ENCODE measurements at regions not wholly inside any gene's neighbourhood (a gene's known extent, or its start where the extent isn't known, plus 50 kb on each side); places are given as distances from the start of the nearest gene placed in this dataset.

DNA sequence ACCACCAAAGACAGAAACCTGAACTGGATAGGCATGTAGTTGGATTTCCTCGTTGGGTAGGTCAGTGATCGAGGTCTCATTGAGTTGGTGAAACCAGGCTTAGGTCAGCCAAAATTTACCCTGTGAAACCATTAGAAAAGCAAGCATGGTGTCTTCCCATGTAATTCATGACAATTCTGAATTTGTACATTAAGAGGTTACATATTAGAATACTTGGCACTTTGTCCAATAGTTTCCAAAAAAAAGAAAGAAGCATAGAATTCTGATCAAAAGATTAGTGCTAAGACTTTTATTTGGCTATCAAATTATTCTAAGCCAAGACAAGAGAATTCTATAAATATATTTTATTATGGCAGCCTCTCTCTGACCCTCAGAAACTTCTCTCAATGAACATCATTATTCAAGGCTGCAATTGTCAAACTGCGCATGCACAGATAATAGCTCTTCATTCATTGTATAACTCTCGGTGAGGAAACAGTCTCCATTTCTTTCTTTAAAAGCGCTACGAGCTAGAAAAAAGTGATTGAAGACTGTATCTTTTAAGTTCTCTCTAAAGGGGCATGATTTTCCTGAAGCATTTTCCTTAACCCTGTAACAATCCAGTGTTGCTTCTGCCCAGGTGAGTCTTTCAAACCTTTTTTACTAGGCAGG, 79.1 kb upstream of the MYCN start:
- no peak overlapping the region for H3K27ac Mint-ChIP-seq

DNA sequence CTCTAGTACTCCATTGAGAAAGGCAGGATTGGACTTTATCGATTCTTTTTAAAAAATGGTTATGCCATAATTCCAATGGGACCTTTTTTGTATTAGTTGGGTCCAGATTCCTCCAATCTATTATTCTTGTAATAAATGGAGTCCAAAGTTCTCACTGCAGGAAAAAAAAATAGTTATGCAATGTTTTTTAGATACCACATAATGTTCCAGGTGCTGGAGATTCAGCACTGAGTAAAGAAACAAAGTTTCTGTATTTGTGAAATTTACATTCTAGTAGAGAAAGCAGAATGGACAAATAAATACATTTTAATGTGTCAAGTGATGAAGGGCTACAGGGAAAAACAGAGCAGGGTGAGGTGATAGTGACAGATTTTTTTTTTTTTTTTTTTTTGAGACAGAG, 78.5 kb upstream of the MYCN start:
- Histone ChIP-seq H3K4me1 (ENCODE audit: control insufficient read depth, insufficient read depth, low read length) (no peaks in the 10 kb centered on the region), H3K36me3 (ENCODE audit: control insufficient read depth, insufficient read depth, low read length) (no peaks in the 10 kb centered on the region), H3K27me3 (ENCODE audit: control insufficient read depth, insufficient read depth, low read length) (no peaks in the 10 kb centered on the region), H3K27ac (ENCODE audit: low read length) (no peak overlapping the region), H3K9me3 (ENCODE audit: control insufficient read depth, insufficient read depth, low read length) (no peaks in the 10 kb centered on the region), H3K4me3 (ENCODE audit: low read length) (no peak overlapping the region)
- DNase-seq (no peak), ATAC-seq (no peak)
- no peak for TF ChIP-seq CTCF (IDR thresholded peaks at IDR 0.05)
- no peaks in the 10 kb centered on the region for H3K4me1 Mint-ChIP-seq
- H3K4me3 Mint-ChIP-seq = no peak overlapping the region
- intact Hi-C loops (cut with micrococcal nuclease) = no loop called here
- peaks cover 0 to 10% of the 10 kb centered on the region in 2 donors for H3K27me3 Mint-ChIP-seq (ENCODE audit: low read depth in 2 of 2)
- H3K27ac Mint-ChIP-seq = no peak overlapping the region
- WGBS (ENCODE audit: insufficient coverage) = no CpG with 5 or more reads among the region's 1 CpG
- H3K9me3 Mint-ChIP-seq = no peaks in the 10 kb centered on the region
- no peaks in the 10 kb centered on the region for H3K36me3 Mint-ChIP-seq

More for the DNA sequence above, 79.1 kb upstream of the MYCN start:
- Mint-ChIP-seq H3K4me1 (no peaks in the 10 kb centered on the region), H3K4me3 (no peak overlapping the region), H3K27me3 (ENCODE audit: low read depth in 2 of 2) (peaks cover 0 to 12% of the 10 kb centered on the region in 2 donors), H3K36me3 (no peaks in the 10 kb centered on the region), H3K9me3 (peaks cover 2% of the 10 kb centered on the region in 2 donors)
- intact Hi-C loops (cut with micrococcal nuclease) = no loop called here
- no peak for DNase-seq
- TF ChIP-seq CTCF (IDR thresholded peaks at IDR 0.05) = no peak
- no peak for ATAC-seq
- Histone ChIP-seq H3K9me3 (ENCODE audit: control insufficient read depth, insufficient read depth, low read length) (no peaks in the 10 kb centered on the region), H3K4me1 (ENCODE audit: control insufficient read depth, insufficient read depth, low read length) (no peaks in the 10 kb centered on the region), H3K27ac (ENCODE audit: low read length) (no peak overlapping the region), H3K4me3 (ENCODE audit: low read length) (no peak overlapping the region), H3K36me3 (ENCODE audit: control insufficient read depth, insufficient read depth, low read length) (no peaks in the 10 kb centered on the region), H3K27me3 (ENCODE audit: control insufficient read depth, insufficient read depth, low read length) (no peaks in the 10 kb centered on the region)
- 95% methylated on average over 6 of the region's 6 CpGs for WGBS (ENCODE audit: insufficient coverage)

- Histone ChIP-seq H3K27ac (ENCODE audit: low read length) (no peak overlapping the region), H3K4me3 (ENCODE audit: low read length) (no peak overlapping the region), H3K9me3 (ENCODE audit: control insufficient read depth, insufficient read depth, low read length) (no peaks in the 10 kb centered on the region), H3K36me3 (ENCODE audit: control insufficient read depth, insufficient read depth, low read length) (no peaks in the 10 kb centered on the region), H3K27me3 (ENCODE audit: control insufficient read depth, insufficient read depth, low read length) (no peaks in the 10 kb centered on the region), H3K4me1 (ENCODE audit: control insufficient read depth, insufficient read depth, low read length) (no peaks in the 10 kb centered on the region)
- H3K4me3 Mint-ChIP-seq = no peak overlapping the region
- H3K9me3 Mint-ChIP-seq = no peaks in the 10 kb centered on the region
- no peaks in the 10 kb centered on the region for H3K36me3 Mint-ChIP-seq
- no peaks in the 10 kb centered on the region for H3K4me1 Mint-ChIP-seq
- intact Hi-C loops (cut with micrococcal nuclease) = no loop called here
- no peak for ATAC-seq
- H3K27me3 Mint-ChIP-seq (ENCODE audit: low read depth in 2 of 2) = peaks cover 0 to 10% of the 10 kb centered on the region in 2 donors
- TF ChIP-seq CTCF (IDR thresholded peaks at IDR 0.05) = no peak
- H3K27ac Mint-ChIP-seq = no peak overlapping the region
- 87% methylated on average over 2 of the region's 2 CpGs for WGBS (ENCODE audit: insufficient coverage)
- DNase-seq = no peak
These were observed 77.3 kb upstream of the MYCN start for GRCh38 chr2:15863089-15863488.
